ENCODE measurements at regions not wholly inside any gene's neighbourhood (a gene's known extent, or its start where the extent isn't known, plus 50 kb on each side); places are given as distances from the start of the nearest gene placed in this dataset.

GRCh38 chr1:195415584-195415983 is 1192.7 kb downstream of the KCNT2 start:
- no peaks in the 10 kb centered on the region for H3K9me3 ChIP-seq
- WGBS, 4 donors: 87 to 92% (median 88%) methylated on average over 1 of the region's 1 CpG
- H3K36me3 ChIP-seq: no peaks in the 10 kb centered on the region
- H3K27me3 ChIP-seq: no peaks in the 10 kb centered on the region
- no peak overlapping the region for H3K27ac ChIP-seq
- DNase-seq: no peak
- H3K4me3 ChIP-seq: no peak overlapping the region
- TF ChIP-seq POLR2A (IDR thresholded peaks at IDR 0.05): no peak
- no peak for TF ChIP-seq CTCF (IDR thresholded peaks at IDR 0.05)
- no peaks in the 10 kb centered on the region for H3K4me1 ChIP-seq
- intact Hi-C loops (cut with DNase I): no loop called here
- no peak for ATAC-seq

GRCh38 chr1:195394567-195394966 is 1213.7 kb downstream of the KCNT2 start:
- Histone ChIP-seq H3K9me3 (peaks cover 0 to 12% (median under 1%) of the 10 kb centered on the region in 12 donors), H3K36me3 (no peaks in the 10 kb centered on the region), H3K4me3 (no peak overlapping the region), H3K4me1 (no peaks in the 10 kb centered on the region), H3K27me3 (no peaks in the 10 kb centered on the region), H3K27ac (no peak overlapping the region)
- WGBS, 4 donors: 57 to 66% (median 61%) methylated on average over 1 of the region's 1 CpG
- no peak for DNase-seq
- no peak for ATAC-seq
- TF ChIP-seq POLR2A (IDR thresholded peaks at IDR 0.05): no peak
- intact Hi-C loops (cut with DNase I): no loop called here

- no peak for DNase-seq
- no peaks in the 10 kb centered on the region for H3K9me3 ChIP-seq
- H3K27ac ChIP-seq: no peak overlapping the region
- no peaks in the 10 kb centered on the region for H3K27me3 ChIP-seq
- TF ChIP-seq POLR2A (IDR thresholded peaks at IDR 0.05) (no peak), CTCF (IDR thresholded peaks at IDR 0.05) (no peak)
- no peaks in the 10 kb centered on the region for H3K36me3 ChIP-seq
- no peak overlapping the region for H3K4me3 ChIP-seq
- no peaks in the 10 kb centered on the region for H3K4me1 ChIP-seq
- ATAC-seq: no peak
- intact Hi-C loops (cut with DNase I): no loop called here
These were observed 1232.0 kb downstream of the KCNT2 start for GRCh38 chr1:195376190-195376589.

GRCh38 chr1:195373856-195374255 is 1234.4 kb downstream of the KCNT2 start:
- TF ChIP-seq CTCF (IDR thresholded peaks at IDR 0.05) (no peak), POLR2A (IDR thresholded peaks at IDR 0.05) (no peak)
- ATAC-seq: no peak
- Histone ChIP-seq H3K27ac (no peak overlapping the region), H3K4me3 (no peak overlapping the region), H3K9me3 (no peaks in the 10 kb centered on the region), H3K36me3 (no peaks in the 10 kb centered on the region), H3K4me1 (no peaks in the 10 kb centered on the region), H3K27me3 (no peaks in the 10 kb centered on the region)
- WGBS, 4 donors: 63 to 78% (median 67%) methylated on average over 3 of the region's 3 CpGs
- intact Hi-C loops (cut with DNase I): no loop called here
- DNase-seq: no peak

- ATAC-seq: no peak
- Histone ChIP-seq H3K27ac (no peak overlapping the region), H3K27me3 (no peaks in the 10 kb centered on the region), H3K4me3 (no peak overlapping the region), H3K9me3 (no peaks in the 10 kb centered on the region), H3K36me3 (no peaks in the 10 kb centered on the region), H3K4me1 (no peaks in the 10 kb centered on the region)
- DNase-seq: no peak
- 41 to 57% (median 49%) methylated on average over 8 of the region's 8 CpGs for WGBS, 4 donors
- TF ChIP-seq CTCF (IDR thresholded peaks at IDR 0.05) (no peak), POLR2A (IDR thresholded peaks at IDR 0.05) (no peak)
- intact Hi-C loops (cut with DNase I): no loop called here
These were observed 1263.1 kb downstream of the KCNT2 start for GRCh38 chr1:195345149-195345548.

All from heart left ventricle (tissue), 16 donors.